IPS-11a (cell line): ENCODE measurements at regions not wholly inside any gene's neighbourhood (a gene's known extent, or its start where the extent isn't known, plus 50 kb on each side); places are given as distances from the start of the nearest gene placed in this dataset.

ENCODE experiments used
- H3K4me3 ChIP-seq: one replicate; pipeline ENCODE4 v1.5.1; 2013; ENCODE audit warnings: low read depth, low read length, control low read depth

GRCh38 chr7:131745390-131746248 lies 189.2 kb upstream of the PODXL start:
- H3K4me3 ChIP-seq = no peak overlapping the region

GRCh38 chr7:131741446-131741845 lies 185.0 kb upstream of the PODXL start:
- H3K4me3 ChIP-seq = no peak overlapping the region

- H3K4me3 ChIP-seq = no peak overlapping the region
These were observed 181.5 kb upstream of the PODXL start for GRCh38 chr7:131737746-131738465.

GRCh38 chr7:131735101-131735500 lies 178.7 kb upstream of the PODXL start:
- no peak overlapping the region for H3K4me3 ChIP-seq

- H3K4me3 ChIP-seq = no peak overlapping the region
These were observed 177.2 kb upstream of the PODXL start for GRCh38 chr7:131733604-131734003.

GRCh38 chr7:131727189-131727588 lies 170.8 kb upstream of the PODXL start:
- H3K4me3 ChIP-seq = no peak overlapping the region

- no peak overlapping the region for H3K4me3 ChIP-seq
These were observed 170.3 kb upstream of the PODXL start for GRCh38 chr7:131726686-131727085.

- no peak overlapping the region for H3K4me3 ChIP-seq
These were observed 169.6 kb upstream of the PODXL start for GRCh38 chr7:131726031-131726430.

GRCh38 chr7:131724776-131725345 lies 168.4 kb upstream of the PODXL start:
- no peak overlapping the region for H3K4me3 ChIP-seq

GRCh38 chr7:131723926-131724325 lies 167.5 kb upstream of the PODXL start:
- no peak overlapping the region for H3K4me3 ChIP-seq

- no peak overlapping the region for H3K4me3 ChIP-seq
These were observed 165.9 kb upstream of the PODXL start for GRCh38 chr7:131722371-131722770.

GRCh38 chr7:131721660-131722059 lies 165.2 kb upstream of the PODXL start:
- no peak overlapping the region for H3K4me3 ChIP-seq

GRCh38 chr7:131720703-131721102 lies 164.3 kb upstream of the PODXL start:
- H3K4me3 ChIP-seq = no peak overlapping the region

- no peak overlapping the region for H3K4me3 ChIP-seq
These were observed 160.8 kb upstream of the PODXL start for GRCh38 chr7:131717181-131717580.

- no peak overlapping the region for H3K4me3 ChIP-seq
These were observed 142.9 kb upstream of the PODXL start for GRCh38 chr7:131699323-131699722.

- no peak overlapping the region for H3K4me3 ChIP-seq
These were observed 135.9 kb upstream of the PODXL start for GRCh38 chr7:131692131-131692960.

GRCh38 chr7:131691454-131692130 lies 135.2 kb upstream of the PODXL start:
- H3K4me3 ChIP-seq = no peak overlapping the region

GRCh38 chr7:131690441-131690840 lies 134.0 kb upstream of the PODXL start:
- no peak overlapping the region for H3K4me3 ChIP-seq

- no peak overlapping the region for H3K4me3 ChIP-seq
These were observed 133.3 kb upstream of the PODXL start for GRCh38 chr7:131689662-131690234.
